Erythroblast (primary cell): ENCODE measurements at regions not wholly inside any gene's neighbourhood (a gene's known extent, or its start where the extent isn't known, plus 50 kb on each side); places are given as distances from the start of the nearest gene placed in this dataset.

ENCODE experiments used
- GATA1 ChIP-seq: IDR thresholded peaks from 2 replicates; pipeline ENCODE4 v1.6.1; 2011; ENCODE audit warnings: low read depth, mild to moderate bottlenecking, control low read depth, low read length, moderate library complexity
- POLR2A ChIP-seq: IDR thresholded peaks from 2 replicates; pipeline ENCODE4 v1.6.1; 2011; ENCODE audit warnings: mild to moderate bottlenecking, low read length

DNA sequence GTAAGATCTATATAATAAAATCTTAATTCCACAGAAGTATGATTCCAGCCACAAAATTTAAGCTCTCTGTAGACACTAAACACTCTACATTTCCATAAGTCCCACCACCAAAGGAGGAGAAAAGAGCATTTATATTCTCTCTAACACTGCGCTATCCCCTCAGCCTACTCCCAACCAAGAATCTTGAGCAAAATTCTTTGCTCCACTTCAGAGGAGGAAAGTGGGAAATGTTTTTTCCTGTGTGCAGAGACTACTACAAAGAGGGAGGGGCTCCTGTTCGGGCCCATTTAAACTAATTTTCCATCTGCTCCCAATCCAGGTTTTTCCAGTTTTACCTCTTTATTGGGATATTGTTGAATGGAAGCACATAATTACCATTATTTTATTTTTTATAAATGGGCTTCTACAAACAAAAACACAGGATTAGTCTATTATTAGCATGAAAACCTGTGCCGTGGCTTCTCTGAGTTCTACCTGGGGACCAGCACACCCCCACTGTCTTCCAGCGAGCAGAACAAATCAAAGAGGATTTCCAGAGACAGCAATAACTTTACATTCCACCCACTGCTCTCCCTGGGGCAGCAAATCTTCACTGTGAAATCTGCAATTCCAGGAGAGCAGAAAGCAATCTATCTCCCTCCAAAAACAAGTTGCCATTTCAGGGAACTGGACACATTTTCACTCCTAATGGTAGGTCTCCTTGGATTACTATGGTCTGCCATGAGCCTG, 174.0 kb downstream of the DAD1 start:
- no peak for TF ChIP-seq POLR2A
- TF ChIP-seq GATA1: no peak
